Endothelial cell of hepatic sinusoid (primary cell): ENCODE measurements at regions not wholly inside any gene's neighbourhood (a gene's known extent, or its start where the extent isn't known, plus 50 kb on each side); places are given as distances from the start of the nearest gene placed in this dataset.

ENCODE experiments used
- in situ Hi-C: cut with HindIII; loops from 2 replicates; pipeline ENCODE4 v1.10.0; 2017; ENCODE audit warnings: low sequenced_read_pairs

DNA sequence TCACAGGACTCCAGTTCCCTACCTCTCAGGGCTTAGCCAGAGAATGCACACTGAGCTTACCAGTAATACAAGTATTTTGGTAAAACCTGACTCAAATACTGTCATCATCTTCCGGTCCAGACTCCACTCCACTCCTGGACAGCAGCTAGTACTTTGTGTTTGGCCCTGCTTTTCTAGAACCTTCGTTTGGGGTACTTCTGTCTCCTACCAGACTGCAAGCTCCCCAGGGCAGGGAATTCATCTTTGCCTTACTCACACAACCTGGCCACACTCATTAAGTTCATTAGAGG, 108.9 kb upstream of the CDC42EP3 start:
- in situ Hi-C loops, result no loop called here

- in situ Hi-C loops, result no loop called here
Measured at GRCh38 chr2:37781028-37781427, 109.6 kb upstream of the CDC42EP3 start.

DNA sequence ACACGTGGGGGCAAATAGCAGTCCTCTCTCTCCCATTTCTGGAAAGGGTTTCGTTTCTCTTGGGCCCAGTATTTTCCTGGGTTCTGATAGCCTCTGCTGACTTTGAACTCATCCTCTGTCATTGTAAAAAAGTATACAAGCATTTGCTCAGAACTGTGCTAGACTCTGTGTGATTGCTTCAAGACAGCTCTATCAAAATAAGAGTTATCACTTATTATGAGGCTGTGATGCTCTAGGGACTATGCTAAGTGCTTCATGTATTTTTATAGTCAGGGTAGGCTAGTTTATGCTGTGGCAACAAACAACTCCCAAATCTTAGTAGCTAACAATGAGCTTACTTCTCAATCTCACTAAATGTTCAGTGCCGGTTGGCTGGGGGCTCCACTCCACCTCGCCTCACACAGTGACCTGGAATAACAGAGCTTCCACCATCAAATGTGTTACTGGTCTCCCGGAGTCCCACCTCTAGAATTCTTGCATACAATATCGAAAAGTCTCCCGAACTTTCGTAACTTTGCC, 110.8 kb upstream of the CDC42EP3 start:
- in situ Hi-C loops, result no loop called here

- in situ Hi-C loops, result no loop called here
Measured at GRCh38 chr2:37782721-37783371, 111.4 kb upstream of the CDC42EP3 start.

GRCh38 chr2:37783545-37783944, 112.1 kb upstream of the CDC42EP3 start:
- in situ Hi-C loops, result no loop called here

DNA sequence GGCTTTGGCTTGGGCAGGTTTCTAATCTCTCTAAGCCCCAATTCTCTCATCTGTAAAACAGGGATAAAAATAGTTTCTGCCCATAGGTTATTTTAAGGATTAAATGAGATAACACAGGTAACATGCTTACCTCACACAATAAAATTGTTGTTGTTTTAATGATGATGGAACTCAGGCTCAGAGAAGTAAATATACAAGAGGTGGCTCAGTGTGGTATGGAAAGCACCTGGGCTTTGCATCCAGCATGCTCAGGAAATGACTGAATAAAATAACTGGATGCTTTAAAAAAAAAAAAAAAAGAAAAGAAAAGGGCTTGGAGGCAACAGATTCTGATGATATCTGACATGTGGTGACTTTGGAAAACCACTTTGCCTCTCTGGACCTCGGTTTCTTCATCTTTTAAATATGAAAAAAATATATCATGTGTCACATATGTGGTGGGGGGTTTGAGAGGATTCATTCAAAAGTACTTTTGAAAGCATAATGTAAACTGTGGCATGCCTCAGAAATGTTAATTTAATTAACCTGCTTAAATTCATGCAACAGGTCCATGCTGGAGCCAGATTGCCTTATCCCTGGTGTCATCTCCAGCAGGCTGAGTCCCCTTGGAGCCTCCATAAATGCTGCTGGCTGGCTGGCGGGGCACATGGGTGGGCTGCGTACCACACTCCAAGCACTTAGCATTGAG, 112.8 kb upstream of the CDC42EP3 start:
- in situ Hi-C loops, result no loop called here

DNA sequence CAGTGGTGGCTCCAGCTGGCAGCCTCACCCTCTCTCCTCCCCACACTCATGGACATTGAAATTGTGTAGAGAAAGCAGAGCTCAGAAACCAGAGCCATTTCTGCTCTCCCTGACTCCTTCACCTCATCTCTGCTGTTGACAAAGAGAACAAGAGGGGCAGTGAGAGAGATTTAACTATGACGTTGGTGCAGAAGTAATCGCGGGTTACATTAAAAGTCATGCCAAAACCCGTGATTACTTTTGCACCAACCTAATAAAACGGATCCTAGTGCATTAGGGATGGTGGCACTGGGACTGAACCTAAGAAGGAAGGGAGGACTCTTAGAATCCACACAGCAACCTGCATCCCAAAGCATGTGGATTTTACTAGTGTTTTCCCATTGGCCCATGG, 113.3 kb upstream of the CDC42EP3 start:
- in situ Hi-C loops, result no loop called here

- in situ Hi-C loops, result no loop called here
Measured at GRCh38 chr2:37786191-37786698, 114.8 kb upstream of the CDC42EP3 start.

- in situ Hi-C loops, result no loop called here
Measured at GRCh38 chr2:37786854-37787253, 115.4 kb upstream of the CDC42EP3 start.

DNA sequence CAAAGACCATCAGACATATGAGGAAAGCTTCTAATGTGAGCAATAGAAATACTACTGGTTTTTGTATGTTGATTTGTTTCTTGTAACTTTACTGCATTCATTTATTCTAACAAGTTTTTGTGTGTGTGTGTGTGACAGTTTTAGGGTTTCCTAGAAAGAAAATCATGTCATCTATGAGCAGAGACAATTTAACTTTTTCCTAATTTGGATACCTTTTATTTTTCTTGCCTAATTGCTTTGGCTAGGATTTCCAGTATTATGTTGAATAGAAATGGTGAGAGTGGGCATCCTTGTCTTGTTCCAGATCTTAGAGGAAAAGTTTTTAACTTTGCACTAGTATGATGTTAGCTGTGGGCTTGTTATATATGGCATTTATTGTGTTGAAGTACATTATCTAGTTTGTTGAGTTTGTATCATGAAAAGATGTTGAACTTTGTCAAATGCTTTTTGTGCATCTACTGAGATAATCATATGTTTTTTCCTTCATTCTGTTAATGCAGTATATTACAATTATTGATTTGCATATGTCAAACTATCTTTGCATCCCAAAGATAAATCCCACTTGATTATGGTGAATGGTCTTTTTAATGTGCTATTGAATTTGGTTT, 117.3 kb upstream of the CDC42EP3 start:
- in situ Hi-C loops, result no loop called here

DNA sequence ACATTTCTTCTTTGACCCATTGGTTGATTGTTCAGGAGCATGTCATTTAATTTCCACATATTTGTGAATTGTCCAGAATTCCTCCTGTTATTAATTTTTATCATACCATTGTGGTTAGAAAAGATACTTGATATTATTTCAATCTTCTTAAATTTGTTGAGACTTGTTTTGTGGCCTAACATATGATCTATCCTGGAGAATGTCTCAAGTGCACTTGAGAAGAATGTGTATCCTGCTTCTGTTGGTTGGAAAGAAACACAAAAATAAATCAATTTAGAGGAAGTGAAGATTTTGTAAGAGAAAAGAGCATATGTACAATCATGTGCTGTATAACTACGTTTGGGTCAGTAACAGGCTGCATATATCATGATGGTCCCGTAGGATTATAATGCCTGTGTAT, 118.6 kb upstream of the CDC42EP3 start:
- in situ Hi-C loops, result no loop called here

DNA sequence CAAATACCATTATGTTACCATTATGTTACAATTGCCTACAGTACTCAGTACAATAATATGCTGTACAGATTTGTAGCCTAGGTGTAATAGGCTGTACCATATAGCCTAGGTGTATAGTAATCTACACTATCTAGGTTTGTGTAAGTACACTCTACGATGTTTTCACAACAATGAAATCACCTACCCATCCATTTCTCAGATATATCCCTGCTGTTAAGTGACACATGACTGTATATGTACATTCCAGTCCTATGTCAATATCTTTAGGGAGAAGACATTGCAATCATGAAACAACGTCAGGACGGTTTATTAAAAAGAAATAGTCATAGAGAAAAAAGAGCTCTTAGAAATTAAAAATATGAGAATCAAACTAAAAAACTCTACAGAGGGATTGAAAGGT, 119.0 kb upstream of the CDC42EP3 start:
- in situ Hi-C loops, result no loop called here

- in situ Hi-C loops, result no loop called here
Measured at GRCh38 chr2:37792366-37792765, 120.9 kb upstream of the CDC42EP3 start.

GRCh38 chr2:37793004-37793403, 121.6 kb upstream of the CDC42EP3 start:
- in situ Hi-C loops, result no loop called here

GRCh38 chr2:37794717-37795116, 123.3 kb upstream of the CDC42EP3 start:
- in situ Hi-C loops, result loop anchor here (5.0 kb wide), 1 partner anchor 68 kb away; no protein-coding TSS in a partner anchor

GRCh38 chr2:37795456-37795855, 124.0 kb upstream of the CDC42EP3 start:
- in situ Hi-C loops, result loop anchor here (5.0 kb wide), 1 partner anchor 67 kb away; no protein-coding TSS in a partner anchor

DNA sequence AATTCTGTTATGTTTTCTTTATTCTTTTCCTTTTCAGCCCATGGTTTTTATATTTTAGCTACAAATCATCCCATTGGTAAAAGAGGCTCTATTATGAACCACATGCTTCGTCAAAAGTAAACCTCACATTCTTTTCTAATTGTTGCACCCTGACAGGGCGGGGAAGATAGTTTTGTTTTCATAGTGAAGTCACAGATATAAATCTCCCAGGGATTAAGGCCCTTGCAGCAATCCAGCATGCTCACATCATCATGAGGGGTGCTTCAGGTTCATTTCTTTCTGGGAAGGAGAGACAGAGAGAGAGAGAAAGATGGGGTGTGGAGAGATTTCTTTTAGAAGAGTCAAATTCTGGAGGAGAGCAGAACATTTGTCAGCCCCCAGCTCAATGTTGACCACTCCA, 124.5 kb upstream of the CDC42EP3 start:
- in situ Hi-C loops, result loop anchor here (5.0 kb wide), 1 partner anchor 66 kb away; no protein-coding TSS in a partner anchor

GRCh38 chr2:37796481-37796880, 125.0 kb upstream of the CDC42EP3 start:
- in situ Hi-C loops, result loop anchor here (5.0 kb wide), 1 partner anchor 66 kb away; no protein-coding TSS in a partner anchor

DNA sequence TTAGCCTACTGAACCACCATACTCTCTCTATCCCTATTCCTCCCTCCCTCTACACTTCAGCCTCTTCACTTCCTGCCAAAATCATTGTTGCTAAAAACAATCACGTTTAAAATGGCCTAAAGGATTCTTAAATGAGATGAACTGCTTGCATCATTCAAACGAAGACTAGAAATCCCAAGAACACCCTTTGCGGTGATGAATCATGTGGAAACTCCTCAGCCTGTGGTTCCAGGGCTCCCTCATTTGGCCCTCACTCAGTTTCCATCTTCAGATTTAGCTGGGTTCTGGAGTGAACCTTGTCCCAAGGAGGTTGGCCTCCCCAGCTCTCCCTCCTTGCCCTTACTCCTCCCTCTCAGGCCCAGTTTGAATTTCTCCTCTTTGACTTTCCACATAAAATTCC, 125.6 kb upstream of the CDC42EP3 start:
- in situ Hi-C loops, result loop anchor here (5.0 kb wide), 1 partner anchor 65 kb away; no protein-coding TSS in a partner anchor

DNA sequence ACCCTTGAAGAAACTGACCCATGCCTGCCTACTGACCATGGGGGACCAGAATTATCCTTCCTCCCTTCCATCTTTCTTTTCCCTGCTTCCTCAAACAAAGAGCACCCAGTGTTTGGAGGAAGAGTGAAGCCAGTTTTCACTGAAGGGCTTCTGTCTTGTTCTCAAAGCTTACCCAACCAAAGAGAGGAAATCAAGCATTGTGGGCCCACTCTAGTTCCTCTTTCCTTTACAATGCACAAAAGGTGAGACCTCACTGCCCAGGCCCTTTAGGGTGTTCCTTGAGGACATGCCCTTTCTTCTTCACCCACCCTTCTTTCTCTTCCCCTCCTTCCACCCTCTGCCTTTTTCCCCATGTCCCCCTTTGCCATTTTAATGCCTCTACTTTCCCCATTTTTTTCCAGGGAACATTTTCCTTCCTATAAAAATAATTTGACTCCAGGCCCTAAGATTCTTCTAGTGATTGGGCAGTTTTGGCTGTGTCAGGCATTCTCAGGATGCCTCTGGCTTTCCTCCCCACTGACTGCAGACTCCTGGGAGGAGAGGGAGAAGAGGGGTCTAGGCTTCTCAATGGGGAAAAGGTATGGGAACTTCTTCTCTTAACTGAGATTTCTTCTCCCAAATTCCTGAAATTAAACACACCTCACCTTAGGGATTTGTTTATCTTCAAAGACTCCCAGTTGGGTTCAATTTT, 126.6 kb upstream of the RMDN2 start:
- in situ Hi-C loops, result loop anchor here (5.0 kb wide), 1 partner anchor 64 kb away; no protein-coding TSS in a partner anchor
